HG03378 (cell line): ENCODE measurements at regions not wholly inside any gene's neighbourhood (a gene's known extent, or its start where the extent isn't known, plus 50 kb on each side); places are given as distances from the start of the nearest gene placed in this dataset.
"Not testable (repeated sequence)": the region's sequence is repeated elsewhere in the genome, so short reads cannot be mapped to it uniquely, and the experiment has no call there.

Experiments used
- ATAC-seq: cut with Tn5 transposase; IDR thresholded peaks from one replicate; pipeline ENCODE4 v1.9.1; 2021; ENCODE audit warnings: mild to moderate bottlenecking, moderate library complexity; ENCODE audit not compliant: unreplicated experiment

DNA sequence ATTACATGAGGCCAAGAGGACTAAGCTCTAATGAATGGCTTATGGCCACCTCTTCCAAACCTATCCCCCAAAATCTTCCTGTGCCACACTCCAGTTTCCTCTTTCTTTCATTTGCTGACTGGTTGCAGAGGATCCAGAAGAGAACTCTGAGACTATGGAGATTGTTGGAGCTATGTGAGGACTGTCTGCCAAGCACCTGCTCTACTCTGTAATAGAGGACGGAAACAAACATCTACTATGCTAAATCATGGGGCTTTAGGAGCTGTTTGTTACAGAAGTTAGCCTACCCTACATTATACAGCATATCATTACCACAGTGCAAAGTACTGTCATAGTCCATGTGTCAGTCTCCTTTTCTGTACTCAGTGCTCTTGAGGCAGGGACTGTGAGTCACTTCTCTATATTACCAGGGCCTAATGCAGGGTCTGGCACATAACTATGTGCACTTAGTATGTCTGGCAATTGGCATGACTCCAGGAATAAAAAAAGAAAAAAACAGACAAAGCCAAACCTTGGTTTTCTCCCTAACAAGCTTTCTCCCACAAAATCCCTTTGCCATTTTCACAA lies 95.1 kb downstream of the RPAP3 start:
- ATAC-seq: no peak

DNA sequence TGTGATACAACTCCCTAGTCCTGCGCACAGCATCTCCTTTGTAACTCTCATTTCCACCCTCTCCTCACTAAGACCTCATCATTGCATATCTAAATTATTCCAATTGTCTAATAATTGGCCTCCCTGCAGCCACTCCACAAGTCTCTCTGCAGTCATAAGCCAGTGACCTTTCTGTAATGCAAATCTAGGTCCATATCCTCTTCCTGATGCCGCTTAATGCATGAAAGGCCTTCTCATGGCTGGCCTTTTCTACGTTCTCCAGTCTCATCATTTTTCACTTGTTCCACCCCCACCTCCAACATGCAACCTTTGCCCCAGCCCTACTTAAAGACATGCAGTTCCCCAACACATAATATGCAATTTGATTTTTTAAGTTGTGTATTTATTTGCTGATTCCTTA lies 96.0 kb downstream of the RPAP3 start:
- no peak for ATAC-seq

DNA sequence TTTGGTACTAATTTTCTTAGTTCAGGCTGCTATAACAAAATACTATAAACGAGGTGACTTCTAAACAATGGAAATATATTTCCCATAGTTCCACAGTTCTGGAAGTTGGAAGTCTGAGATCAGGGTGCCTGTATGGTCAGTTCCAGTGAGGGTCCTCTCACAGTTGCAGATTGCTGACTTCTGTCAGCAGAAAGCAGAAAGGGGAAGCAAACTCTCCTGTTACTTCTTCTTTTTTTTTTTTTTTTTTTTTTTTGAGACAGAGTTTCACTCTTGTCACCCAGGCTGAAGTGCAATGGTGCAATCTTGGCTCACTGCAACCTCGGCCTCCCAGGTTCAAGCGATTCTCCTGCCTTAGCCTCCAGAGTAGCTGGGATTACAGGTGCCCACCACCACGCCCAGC lies 97.2 kb downstream of the RPAP3 start:
- not testable (repeated sequence) for ATAC-seq

DNA sequence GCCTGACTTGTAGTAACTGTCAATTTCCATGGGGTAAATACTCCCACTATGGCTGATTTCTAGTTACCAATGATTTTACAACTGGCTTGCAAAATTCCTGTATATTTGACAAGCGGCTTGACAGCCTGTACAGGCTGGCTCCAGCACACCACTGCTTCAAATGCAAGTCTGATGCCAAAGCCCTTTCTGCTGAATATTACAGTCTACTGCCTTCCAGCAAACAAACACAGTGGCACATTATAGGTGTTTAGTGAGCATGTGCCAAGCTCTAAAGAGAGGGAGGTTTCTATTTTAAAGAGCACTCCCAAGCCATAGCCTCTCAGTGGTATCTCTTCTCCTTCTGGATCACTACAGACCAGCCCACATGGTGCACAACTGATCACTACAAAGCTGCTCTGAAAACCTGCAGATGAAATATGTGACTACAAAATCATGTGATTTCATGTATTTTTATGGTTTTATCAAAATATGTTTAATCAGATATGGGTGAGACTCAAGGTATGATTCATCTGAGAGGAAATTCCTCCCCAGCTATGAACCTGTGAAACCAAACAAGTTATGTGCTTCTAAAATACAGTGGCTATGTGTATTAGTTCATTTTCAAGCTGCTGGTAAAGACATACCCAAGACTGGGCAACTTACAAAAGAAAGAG lies 101.5 kb downstream of the RPAP3 start:
- no peak for ATAC-seq

DNA sequence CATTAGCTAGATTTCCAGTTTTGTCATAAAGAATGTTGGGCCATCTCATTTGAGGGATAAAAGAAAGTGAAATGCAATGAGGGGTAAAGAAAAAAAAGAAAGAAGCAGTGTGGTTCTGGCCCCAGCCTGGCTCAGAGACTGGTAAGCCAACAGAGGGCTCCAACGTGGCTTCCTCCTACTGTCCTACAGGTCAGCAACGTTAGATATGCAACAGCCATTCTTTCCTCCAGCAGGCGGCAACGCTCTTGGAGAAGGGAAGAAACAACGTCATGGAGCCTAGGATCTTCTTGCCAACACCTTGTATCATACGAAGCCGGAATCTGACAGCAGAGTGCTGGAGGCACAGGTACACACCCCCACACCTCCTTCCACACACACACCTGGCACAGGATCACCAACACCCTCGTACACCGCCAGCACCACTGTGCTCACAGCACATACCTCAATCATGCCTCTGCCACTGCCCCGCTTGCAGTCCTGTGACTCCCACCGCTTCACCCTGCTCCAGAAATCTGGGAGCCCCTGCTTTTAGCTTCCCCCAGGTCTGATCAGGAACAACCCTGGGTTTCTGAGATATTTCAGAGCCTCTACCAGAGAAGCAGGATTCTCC lies 102.8 kb downstream of the RPAP3 start:
- no peak for ATAC-seq

DNA sequence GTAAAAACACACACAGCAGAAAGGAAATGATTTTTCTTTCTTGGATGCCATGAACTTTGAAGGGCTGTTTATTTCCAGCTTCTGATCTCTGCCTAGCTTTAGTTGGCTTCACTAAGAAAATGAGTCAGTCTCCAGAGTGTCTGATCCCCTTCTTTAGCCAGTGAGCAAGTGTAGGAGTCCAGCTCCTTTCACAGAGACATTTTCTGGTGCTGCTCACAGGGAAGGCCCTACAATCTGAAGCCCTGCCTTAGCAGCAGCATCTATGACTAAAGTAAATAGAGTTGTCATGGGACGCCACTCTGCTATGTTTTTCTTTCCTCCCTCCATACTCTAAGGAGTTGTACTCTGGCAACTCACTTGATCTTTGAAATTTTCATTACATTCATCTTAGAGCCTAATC lies 103.5 kb downstream of the RPAP3 start:
- no peak for ATAC-seq

DNA sequence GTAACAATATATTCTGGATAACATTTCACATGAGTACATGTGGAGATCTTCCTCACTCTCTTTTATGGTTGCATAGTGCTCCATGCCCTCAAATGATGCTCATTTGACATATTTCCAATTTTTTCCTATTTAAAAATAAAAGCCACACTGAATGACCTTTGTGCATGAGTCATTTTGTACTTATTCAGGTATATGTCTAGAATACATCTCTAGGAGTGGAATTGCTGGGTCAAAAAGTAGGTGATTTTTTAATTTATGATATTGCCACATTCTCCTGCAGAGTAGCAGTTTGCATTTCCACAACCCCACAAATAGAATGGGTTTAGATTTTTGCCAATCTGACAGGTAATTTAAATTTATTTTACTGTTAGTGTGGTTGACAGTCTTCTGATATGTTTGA lies 104.8 kb downstream of the RPAP3 start:
- ATAC-seq: no peak

DNA sequence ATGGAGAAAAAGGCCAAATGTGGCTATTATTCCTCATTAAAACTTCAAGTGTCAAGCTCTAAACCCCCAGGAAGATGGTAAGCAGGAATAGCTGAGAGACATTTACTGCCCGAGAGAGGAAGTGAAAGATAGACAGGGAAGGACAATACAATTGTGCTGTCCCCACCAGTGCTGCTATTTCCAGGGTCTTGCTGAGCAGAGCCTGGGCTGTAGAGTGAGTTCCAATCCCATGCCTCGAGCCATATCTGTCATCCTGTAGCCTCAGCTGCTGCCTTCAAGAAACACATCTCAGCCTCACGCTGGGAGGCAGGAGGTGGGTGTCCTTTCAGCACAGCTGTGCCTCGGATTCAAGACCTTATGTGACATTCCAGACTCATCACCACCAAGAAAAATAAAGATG lies 114.0 kb downstream of the RPAP3 start:
- no peak for ATAC-seq

DNA sequence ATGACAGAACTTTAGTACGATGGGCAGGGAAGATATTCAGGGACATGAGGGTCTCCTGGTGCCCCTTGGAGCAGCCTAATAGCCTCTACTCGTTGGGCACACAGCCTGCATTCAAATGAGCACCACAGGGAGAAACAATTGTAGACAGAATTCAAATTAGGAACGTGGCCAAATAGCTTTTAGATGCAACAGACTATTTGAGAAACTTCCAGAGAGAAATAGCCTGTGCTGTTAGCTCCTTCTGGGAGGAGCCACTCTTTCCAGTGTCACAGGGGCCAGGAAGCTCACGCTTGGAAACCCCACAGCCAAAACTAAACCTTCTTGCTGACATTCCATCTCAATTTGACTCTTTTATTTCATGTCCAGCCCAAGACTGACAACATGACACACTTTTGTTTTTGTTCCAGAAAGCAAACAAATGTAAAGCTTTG lies 114.5 kb downstream of the RPAP3 start:
- ATAC-seq: no peak

DNA sequence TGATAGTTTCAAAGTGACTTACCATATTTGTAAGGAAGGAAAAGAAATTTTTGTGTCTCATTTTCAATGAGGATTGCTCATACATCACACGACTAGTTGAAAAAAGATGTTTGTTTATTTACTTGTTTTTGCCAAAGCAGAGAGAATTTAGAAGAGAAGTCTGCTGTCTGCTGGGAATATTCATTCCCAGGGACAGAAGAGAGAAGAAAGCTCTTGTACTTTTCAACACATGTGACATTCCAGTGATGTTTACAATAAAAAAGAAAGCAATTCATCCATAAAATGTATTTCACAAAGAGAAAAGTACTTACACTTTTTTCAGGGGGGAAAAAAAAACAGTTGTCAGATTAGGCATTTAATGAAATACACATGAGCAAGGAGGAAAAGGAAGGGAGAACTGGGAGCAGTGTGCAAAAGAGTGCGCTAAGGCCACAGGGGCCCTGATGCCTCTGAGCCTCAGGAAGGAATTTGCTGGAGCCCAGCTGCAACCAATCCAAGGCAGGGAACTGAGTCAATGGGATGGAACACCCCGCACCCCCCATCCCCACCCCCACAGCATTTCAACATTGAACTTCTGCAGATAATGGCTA lies 115.0 kb downstream of the RPAP3 start:
- no peak for ATAC-seq

DNA sequence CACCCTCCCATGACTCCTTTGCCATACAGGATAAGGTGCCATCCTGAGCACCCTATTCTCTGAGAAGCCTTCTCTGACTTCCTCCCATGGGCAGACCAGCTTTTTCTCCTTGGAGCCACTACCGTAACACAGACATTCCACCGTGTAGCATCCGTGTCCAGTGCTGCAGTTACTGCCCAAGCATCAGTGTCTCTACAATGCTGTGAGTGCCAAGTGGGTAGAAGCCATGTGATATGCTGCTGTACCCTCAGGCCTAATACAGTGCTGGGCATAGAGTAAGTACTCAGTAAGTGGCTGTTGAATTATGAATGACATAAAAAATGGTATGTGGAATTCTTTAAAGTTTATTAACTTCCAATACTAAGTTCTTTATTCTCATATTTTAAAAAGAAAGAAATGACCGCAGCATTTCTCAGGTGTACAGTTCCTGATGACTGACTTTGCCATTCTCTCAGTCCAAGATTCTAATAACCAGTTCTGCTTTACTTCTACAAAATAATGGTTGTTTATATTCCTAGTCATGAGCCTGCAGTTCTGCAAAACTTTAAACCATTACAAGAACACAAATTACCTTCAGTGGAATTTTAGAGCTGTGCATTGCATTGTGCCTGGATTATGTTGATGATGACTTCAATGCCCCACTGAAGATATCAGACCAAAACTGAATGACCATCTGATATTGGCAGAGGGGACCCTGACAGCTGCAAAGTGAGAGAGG lies 118.7 kb downstream of the RPAP3 start:
- no peak for ATAC-seq

DNA sequence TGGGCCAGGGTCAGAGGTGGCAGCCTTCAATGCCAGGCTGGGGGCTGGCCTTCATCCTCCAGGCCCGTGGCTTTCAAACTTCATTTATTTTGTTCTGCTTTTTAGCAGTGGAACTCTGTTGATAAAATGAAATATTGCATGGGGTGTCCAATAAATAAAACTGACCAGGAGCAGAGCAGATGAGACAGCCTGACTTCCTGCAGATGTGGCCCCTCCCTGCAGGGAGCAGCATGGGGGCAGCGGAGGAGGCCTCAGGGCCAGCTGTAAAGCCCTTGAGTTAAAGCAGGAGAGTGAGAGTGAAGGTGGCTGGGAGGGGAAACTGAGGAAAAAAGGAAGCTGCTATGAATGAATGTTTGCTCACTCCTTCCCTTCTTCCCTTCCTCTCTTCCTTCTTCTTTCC lies 120.3 kb downstream of the RPAP3 start:
- ATAC-seq: no peak

DNA sequence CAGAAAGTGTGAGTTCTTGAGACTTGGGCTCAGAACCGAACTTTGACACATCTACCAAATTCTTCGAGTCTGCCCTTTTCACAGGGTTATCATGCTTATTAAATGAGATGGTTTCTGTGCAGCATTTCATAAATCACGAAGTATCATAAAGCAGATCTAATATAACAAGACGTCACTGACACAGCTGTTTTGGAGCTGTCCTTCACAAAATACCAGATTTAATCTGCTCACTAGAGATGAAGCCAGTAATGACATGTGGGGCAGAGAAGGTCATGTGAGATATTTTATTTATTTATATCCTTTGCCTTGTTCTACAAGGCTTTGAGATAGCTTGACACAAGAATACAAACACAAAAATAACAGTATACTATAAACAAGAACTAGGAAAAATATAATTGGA lies 127.0 kb downstream of the RPAP3 start:
- ATAC-seq: no peak

DNA sequence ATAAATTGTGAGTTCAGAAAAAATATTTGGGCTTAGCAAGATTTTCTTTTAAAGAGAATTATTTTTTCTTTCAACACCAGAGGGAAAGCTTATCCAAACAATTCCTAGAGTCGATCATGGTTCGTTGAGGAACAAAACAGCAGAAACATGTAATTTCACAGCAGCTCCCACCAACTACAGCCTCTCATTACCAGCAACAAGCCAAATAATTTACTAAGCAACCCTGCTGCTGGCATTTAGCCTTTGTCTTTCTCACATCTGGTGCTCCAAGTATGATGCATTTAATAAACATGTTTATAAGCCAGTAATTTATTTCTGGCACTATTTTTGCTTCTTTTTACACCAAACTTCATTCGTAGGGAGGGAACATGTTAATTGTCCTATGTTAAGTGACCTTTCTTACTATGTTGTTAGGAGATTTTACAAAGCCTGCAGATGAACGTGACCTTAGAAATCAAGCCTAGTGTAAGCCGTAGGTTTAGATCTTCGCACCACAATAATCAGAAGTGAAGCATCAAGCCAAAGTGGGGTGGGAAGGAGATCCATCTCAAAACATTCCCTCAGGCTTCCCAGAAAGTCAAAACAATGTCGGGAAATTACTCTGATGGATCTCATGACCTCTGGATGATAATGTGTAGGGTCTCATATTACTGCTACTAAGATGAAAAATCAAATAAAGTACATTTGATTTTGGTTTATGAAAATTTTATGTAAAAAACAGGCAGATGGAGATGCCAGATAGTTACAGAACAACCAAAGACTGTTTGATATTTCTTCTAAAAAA lies 128.4 kb downstream of the RPAP3 start:
- ATAC-seq: no peak

DNA sequence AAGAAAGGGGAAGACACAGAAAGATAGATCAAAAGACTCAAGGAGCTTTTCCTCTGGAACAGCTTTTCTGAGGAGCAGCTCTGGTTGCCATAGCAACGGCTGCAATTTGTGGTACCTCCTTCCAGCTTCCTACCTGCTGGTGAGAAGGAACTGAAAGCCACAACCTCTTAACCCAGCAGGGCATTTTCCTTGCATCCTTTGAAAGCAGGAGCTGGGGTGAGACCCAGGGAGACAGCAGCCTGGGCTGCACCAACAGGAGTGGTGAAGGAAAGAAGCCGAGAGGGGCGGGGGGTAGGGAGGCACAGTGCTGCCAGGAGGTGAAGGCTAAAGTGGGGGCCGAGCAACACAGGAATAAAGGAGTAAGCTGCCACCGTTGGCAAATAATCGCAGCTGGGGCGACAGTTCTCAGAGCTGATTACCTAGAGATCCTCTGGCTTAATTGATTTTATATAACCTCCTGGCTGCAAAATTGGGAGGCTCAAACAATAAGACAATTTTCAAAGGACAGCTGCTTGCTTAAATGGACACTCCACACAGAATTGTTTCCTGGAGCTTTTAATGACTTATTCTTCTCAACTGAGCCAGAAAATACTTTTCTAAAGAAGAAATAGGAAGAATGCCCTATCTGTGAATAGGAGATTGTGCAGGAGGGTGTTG lies 129.4 kb downstream of the RPAP3 start:
- no peak for ATAC-seq

DNA sequence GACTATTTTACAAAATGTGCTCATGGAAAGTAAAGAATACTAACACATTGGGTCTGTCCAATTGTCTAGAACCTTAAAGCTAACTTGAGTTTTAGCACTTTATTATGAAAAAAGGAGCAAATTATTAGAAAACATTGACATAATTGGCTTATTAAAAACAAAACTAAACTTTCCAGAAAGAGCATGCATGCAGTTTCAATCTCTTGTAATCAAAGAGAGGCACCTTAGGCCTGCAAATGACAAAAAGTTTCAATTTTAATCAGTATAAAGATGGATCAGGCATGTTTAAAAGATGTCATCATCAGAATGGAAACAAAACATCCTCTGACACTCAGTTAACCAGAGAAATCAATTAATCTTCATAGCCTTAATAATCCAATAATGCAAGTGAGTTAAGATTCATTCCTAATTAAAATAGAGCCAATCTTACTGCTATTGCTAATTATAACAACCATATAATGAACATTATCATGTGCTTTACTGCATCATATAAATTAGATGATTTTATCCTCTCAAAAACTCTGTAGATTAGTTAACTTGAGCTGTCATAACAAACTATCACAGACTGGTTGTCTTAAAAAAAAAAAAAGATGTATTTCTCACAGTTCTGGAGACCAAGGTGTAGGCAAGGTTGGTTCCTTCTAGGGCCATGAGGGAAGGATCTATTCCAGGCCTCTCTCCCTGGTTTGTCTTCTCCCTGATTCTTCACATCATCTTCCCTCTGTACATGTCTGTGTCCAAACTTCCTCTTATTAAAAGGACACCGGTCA lies 131.4 kb downstream of the RPAP3 start:
- no peak for ATAC-seq

DNA sequence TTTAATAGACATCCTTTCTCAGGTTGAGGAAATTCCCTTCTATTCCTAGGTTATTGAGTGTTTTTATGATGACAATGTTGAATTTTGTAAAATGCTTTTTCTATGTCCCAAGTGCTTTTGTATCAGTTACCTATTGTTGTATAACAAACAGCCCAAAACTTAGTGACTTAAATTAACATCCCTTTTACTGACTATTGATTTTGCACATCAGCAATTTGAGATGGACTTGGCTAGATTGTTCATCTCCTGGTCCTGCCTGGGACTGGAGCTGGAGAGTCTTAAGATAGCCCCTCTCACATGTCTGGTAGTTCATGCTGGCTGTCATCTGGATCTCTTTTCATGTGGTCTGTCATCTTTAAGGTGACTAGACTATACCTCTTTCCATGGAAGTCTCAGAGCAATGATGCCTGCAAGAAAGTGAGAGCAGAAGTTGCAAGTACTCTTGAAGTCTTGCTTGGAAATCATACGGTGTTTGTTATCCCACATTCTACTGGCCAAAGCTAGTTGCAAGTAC lies 132.6 kb downstream of the RPAP3 start:
- no peak for ATAC-seq

DNA sequence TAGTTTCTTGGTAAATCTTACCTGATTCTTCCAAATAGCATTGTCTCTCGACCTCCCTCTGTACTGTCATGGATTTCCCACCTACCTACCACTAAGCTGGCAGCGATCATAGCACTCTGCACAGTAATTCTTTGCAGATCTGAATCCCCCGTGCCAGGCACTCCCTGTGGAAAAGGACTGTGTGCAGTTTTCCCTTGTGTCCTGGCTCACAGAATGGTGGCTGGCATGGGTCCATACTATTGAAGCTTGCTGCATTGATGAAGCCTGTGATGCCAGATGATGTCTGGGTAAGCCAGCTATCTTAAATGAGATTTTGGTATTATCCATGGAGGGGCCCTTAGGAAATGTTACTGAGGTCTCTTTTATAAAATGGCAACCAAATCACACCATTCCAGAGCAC lies 135.7 kb downstream of the RPAP3 start:
- ATAC-seq: no peak

DNA sequence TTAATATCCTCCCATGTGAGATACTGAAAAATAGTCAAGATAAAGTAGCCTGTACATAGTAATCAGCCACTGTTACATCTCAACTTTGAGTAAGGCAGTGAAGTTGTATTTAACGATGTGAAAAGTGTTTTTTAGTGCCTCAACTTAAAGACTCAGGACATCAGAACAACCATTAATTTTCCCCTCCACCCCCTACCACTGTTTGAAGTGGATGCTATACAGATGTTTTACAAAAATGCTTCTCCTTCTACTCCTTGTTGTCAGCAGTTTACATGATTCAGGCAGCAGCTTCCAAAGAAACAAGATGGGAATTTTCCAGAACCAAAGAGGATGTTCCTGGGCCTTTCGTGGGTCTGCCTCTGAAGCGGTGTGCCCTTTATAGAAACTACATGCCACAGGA lies 143.6 kb downstream of the RPAP3 start:
- ATAC-seq: no peak
